GM20000 (cell line): ENCODE measurements at regions not wholly inside any gene's neighbourhood (a gene's known extent, or its start where the extent isn't known, plus 50 kb on each side); places are given as distances from the start of the nearest gene placed in this dataset.

Source experiments
- DNase-seq: peaks from one replicate; pipeline ENCODE4 v3.0.0; 2012; ENCODE audit warnings: low spot score
- TF ChIP-seq, protein P1 (sequence below): IDR thresholded peaks from 2 replicates; pipeline ENCODE4 v1.5.1; 2012; ENCODE audit warnings: mild to moderate bottlenecking, control low read depth; ENCODE audit errors: extremely low read depth, missing control alignments

DNA sequence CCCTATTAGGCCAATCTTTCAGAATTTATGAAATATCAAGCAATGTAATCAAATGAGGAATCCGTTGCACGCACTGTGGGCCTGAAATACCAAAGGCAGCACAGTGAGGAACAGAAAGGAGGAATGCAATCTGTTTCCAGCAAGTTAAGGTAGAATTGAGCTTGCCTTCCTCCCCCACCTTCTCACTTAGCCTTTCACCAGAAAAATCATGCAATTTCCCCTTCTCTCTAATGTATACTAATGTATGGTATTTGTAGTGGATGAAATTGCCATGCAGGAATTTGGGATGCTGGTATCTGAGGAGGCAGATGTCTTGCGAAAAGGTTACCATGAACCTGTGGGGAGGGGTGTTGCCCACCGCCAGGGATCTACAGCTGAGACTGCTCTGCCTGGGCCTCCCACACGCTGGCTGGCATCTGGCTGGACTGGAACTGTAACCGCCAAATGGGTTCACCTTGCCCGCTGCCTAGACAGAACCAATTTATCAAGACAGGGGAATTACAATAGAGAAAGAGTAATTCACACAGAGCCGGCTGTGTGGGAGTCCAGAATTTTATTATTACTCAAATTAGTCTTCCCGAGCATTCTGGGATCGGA, 222.4 kb upstream of the MYLIP start:
- TF ChIP-seq, protein P1, sequence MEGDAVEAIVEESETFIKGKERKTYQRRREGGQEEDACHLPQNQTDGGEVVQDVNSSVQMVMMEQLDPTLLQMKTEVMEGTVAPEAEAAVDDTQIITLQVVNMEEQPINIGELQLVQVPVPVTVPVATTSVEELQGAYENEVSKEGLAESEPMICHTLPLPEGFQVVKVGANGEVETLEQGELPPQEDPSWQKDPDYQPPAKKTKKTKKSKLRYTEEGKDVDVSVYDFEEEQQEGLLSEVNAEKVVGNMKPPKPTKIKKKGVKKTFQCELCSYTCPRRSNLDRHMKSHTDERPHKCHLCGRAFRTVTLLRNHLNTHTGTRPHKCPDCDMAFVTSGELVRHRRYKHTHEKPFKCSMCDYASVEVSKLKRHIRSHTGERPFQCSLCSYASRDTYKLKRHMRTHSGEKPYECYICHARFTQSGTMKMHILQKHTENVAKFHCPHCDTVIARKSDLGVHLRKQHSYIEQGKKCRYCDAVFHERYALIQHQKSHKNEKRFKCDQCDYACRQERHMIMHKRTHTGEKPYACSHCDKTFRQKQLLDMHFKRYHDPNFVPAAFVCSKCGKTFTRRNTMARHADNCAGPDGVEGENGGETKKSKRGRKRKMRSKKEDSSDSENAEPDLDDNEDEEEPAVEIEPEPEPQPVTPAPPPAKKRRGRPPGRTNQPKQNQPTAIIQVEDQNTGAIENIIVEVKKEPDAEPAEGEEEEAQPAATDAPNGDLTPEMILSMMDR, result no peak
- DNase-seq, result no peak

DNA sequence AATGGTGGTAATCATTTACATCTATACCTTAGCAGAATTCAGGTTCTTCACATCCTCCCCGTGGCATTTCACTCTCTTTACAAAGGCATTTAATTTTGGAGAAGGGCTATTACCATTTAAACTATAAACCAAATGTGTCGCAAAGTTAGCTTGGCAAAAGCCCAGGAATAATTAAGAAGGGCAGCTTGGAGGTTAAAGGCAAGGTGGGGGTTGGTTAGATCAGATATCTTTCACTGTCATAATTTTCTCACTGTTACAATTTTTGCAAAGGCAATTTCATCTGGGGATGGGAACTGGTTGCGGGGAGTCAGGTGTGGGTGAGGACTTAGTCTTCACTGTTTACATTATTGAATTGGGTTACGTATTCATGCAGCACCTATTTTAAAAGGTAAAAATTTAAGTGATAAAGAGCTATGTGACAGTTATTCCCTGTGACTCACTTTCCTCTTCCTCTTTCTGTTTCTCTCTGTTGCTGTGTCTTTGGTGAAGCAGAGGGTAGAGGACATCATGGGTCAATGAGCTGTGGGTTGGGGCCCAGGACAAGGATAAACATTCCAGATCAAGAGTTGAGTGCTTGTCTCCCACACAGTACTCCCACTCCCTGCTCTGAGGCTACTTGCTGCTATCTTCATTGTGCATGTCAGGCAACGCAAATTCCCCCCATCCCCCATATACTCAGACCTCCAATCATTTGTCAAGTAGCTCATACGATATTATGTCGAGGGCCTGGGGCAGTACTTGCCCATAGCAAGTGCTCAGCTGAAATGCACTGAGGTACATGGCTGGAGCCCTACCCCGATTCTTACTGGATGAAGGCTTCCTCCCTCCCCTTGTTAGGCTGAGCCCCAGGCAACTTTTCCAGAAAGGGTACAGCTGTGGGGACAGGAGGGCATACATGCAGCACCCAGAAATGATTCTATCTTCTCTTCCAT, 223.1 kb upstream of the MYLIP start:
- DNase-seq, result peak; percentile 28
- TF ChIP-seq, protein P1, result no peak

DNA sequence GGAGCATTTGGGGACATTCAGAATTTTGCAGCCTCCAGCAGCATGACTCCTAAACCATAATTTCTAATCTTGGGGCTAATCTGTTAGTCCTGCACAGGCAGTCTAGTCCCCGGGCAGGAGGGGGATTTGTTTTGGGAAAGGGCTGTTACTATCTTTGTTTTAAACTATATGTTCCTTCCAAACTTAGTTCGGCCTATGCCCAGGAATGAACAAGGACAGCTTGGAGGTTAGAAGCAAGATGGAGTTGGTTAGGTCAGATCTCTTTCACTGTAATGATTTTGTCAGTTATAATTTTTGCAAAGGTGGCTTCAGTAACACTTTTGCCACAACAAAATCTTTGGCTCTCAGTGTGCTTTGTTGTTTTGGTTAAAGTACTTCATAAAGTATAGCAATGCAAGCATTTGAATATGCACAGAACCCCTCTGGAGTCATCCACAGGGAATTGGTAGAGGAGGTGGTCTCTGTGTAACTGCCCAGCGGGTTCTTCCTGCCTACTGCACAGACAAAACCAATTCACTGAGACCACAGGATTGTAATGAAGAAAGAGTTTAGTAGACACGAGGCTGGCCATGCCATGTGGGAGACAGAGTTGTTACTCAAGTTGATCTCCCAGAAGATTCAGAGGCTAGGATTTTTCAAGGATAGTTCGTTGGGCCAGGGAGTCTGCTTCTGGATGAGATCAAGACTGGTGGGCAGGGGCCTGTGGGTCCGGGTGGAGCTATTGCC, 224.1 kb upstream of the MYLIP start:
- no peak for DNase-seq
- TF ChIP-seq, protein P1, result no peak

DNA sequence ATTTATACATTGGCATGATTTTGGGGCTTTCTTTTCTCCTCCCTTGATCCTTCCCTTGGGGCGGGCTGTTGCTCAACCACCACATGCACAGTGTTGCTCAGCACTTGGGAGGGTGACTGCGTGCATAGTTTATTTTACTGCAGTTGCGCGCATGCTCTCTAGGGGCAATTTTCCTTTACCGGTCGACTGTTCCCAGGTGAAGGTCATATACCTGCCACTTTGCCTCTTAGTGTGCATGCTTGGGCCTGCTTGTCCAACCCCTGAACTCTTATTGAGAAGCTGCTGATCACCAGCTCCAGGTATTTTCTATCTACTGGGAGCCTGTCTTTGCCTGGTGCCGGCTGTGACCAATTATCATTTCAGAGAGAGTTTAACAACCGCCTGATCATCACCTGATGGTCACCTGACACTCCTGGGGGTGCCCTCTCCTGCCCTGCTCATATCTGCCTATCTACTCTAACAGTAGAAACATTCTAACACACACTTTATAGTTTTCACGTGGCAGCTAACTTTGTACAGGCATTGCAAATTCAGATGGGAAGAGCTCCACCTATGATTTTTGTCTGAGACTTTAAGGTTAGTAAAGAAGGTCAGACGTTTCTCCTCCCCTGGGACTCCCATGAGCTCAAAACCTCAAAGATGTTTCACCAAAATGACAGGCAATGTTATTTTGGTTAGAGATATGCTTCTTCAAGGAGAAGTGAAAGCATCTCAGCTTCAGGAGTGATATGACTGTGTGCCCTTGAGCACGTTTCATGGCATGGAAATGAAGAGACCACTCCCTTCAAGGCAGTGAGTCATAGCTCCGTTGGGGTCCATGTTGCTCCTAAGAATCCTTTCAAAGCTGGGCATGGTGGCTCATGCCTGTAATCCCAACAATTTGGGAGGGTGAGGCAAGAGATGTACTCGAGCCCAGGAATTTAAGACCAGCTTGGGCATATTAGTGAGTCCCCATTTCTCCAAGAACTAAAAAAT, 227.5 kb upstream of the MYLIP start:
- TF ChIP-seq, protein P1, result no peak
- peak; percentile 77 for DNase-seq

DNA sequence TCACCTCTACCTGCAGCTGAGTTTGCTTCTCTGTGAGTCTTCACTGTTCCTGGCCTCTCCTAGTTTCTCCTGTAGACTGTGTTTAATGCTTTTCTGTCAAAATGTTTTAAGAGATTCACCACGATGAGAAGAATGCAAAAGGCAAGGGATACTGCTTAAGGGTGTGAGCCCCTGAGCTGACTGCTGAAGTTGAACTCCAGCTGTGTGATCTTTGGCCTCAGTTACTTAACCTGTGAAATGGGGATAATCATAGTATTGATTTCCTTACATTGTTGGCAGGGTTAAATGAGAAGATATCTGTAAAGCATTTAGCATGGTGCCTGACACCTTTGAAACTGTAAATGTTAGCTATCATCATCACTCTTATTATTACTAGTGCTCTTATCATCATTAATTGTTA, 230.2 kb upstream of the MYLIP start:
- DNase-seq, result no peak
- TF ChIP-seq, protein P1, result no peak

DNA sequence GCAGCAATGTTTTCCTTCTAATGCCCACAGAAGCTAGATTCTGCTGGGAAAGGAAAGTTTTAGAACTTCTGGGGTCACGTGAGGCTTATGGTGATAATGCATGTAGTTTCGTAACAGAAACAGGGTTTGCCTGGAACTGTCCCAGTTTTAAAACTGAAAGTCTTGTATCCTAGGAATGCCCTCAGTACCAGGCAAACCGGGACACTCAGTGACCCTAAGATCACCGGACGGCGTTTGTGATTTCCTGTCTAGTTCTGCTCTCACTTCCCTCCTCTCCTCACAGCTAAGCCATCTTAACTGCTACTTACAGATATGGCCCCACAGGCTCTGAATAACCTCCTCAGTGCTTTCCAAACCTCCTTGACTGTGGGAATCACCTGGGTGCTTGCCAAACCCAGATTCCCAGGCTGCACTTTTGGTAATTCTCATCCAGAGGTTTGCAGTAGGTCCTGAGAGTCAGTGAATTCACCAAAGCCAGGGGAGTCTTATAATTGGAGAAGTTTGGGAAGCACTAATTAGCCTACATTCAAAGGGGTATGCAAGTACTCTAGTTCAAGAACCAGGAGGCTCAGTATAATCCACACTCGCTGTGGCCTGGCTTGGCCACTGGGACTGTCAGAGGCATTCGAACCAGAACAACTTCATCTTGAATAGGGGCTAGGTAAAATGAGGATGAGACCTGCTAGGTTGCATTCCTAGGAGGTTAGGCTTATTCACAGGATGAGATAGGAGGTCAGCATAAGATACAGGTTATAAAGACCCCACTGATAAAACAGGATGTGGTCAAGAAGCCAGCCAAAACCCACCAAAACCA, 231.6 kb upstream of the MYLIP start:
- TF ChIP-seq, protein P1, result no peak
- DNase-seq, result no peak
